Keratinocyte (primary cell): ENCODE measurements at regions not wholly inside any gene's neighbourhood (a gene's known extent, or its start where the extent isn't known, plus 50 kb on each side); places are given as distances from the start of the nearest gene placed in this dataset.

Experiments
- CTCF ChIP-seq, 3 experiments: IDR thresholded peaks in 1 of 3; conservative IDR thresholded peaks in 1 of 3; optimal IDR thresholded peaks in 1 of 3; 2 replicates in 2 of 3; 3 replicates in 1 of 3; pipeline versions ENCODE3 to v1.5.1; 2011; ENCODE audit warnings: low read length in 3 of 3, mild to moderate bottlenecking in 3 of 3, moderate library complexity in 2 of 3, control low read depth in 1 of 3, inconsistent platforms in 1 of 3; ENCODE audit not compliant: insufficient read depth in 2 of 3; ENCODE audit errors: extremely low read depth in 1 of 3
- EZH2 ChIP-seq: IDR thresholded peaks from one replicate; pipeline ENCODE4 v1.6.1; 2012; ENCODE audit warnings: inconsistent platforms, mild to moderate bottlenecking, low read length, moderate library complexity

DNA sequence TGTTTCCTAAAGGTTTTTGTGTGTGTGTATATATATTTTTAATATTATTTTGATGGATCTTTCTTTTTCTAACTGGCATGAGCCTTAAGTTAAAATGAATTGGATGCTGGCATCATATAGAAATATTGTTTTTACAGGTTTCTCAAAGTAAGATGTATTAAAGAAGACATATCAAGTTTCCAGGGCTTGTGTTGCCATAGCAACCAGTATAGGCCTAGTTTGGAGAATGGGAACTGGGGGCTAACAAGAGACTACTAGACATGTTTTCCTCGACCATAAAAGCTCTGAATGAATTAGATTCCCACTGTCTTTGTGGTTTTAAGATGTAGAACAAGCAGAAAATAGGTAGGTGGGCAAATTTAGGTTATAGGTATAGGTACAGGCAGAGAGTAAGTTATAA, 771.4 kb downstream of the TUSC7 start:
- TF ChIP-seq CTCF (optimal IDR thresholded peaks at IDR 0.05 in 1 of 3, IDR thresholded peaks at IDR 0.05 in 1 of 3, conservative IDR thresholded peaks at IDR 0.05 in 1 of 3; ENCODE audit: extremely low read depth in 1 of 3, insufficient read depth in 2 of 3, low read length in 3 of 3) (no peak), EZH2 (no peak)
